Transverse colon (tissue), 4 donors: ENCODE measurements at regions not wholly inside any gene's neighbourhood (a gene's known extent, or its start where the extent isn't known, plus 50 kb on each side); places are given as distances from the start of the nearest gene placed in this dataset.

ENCODE experiments used
- DNase-seq: peaks from one replicate; pipeline ENCODE4 v3.0.0-alpha.2; 2019
- H3K27ac ChIP-seq, 4 donors: fragments of 200-600 bp; sonication (generic); 2 replicates each; pipeline ENCODE4 v1.5.1; 2016 to 2018; ENCODE audit warnings: inconsistent platforms in 4 of 4
- H3K27me3 ChIP-seq: fragments of 200-600 bp; sonication (generic); 2 replicates; pipeline ENCODE4 v1.5.1; 2017; ENCODE audit warnings: inconsistent platforms
- H3K36me3 ChIP-seq, 4 donors: fragments of 200-600 bp; sonication (generic); 2 replicates each; pipeline ENCODE4 v1.5.1; 2017 to 2019; ENCODE audit warnings: inconsistent platforms in 4 of 4
- H3K4me1 ChIP-seq, 4 donors: fragments of 200-600 bp; sonication (generic); 2 replicates each; pipeline ENCODE4 v1.5.1; 2017 to 2020; ENCODE audit warnings: inconsistent platforms in 4 of 4
- H3K4me3 ChIP-seq, 4 donors: fragments of 200-600 bp; sonication (generic); 1 replicate in 1 of 4; 2 replicates in 3 of 4; pipeline versions ENCODE4 v1.5.1 to v1.6.1; 2017 to 2019; ENCODE audit warnings: inconsistent platforms in 4 of 4
- H3K9me3 ChIP-seq, 2 donors: fragments of 200-600 bp; sonication (generic); 2 replicates each; pipeline ENCODE4 v1.5.1; 2017 to 2019; ENCODE audit warnings: inconsistent platforms in 2 of 2
- EP300 ChIP-seq: sonication (generic); formaldehyde crosslinking; IDR thresholded peaks from one replicate; pipeline ENCODE4 v1.6.1; 2017; ENCODE audit warnings: antibody characterized with exemption, low read depth
- POLR2A ChIP-seq: fragments of 450-650 bp; IDR thresholded peaks from one replicate; pipeline ENCODE4 v1.6.1; 2016; ENCODE audit warnings: antibody characterized with exemption, mild to moderate bottlenecking, moderate library complexity
- POLR2AphosphoS5 ChIP-seq, 3 donors: sonication (generic); formaldehyde crosslinking; IDR thresholded peaks; one replicate each; pipeline ENCODE4 v1.6.1; 2016; ENCODE audit warnings: antibody characterized with exemption in 3 of 3
- WGBS, 2 donors: methylation state at CpG; one replicate each; pipeline ENCODE4 v1.1.5; 2018; ENCODE audit warnings: low coverage in 1 of 2; 5-methylcytosine and 5-hydroxymethylcytosine counted together
- in situ Hi-C, 4 donors: fragments of 200-750 bp; cut with MboI; loops; one replicate each; pipeline versions ENCODE4 v1.15.0 to v1.15.1; 2017; ENCODE audit warnings: low sequenced_read_pairs in 3 of 4, low pct_ligation_motif_present in 1 of 4, low pct_unique_long_range_greater_than_20kb in 1 of 4
- intact Hi-C: fragments of 100-400 bp; cut with DNase I; formaldehyde crosslinking; loops from one replicate; pipeline ENCODE4 v1.15.1; 2023; ENCODE audit warnings: low total_unique reads
- TF ChIP-seq, protein P1 (sequence below), 5 experiments: fragments of 200-600 bp in 3 of 5; fragments of 450-650 bp in 2 of 5; sonication (generic) in 3 of 5; IDR thresholded peaks; 1 replicate in 2 of 5; 2 replicates in 3 of 5; pipeline ENCODE4 v1.5.1; 2016 to 2017; ENCODE audit warnings: antibody characterized with exemption in 5 of 5, inconsistent platforms in 3 of 5, mild to moderate bottlenecking in 2 of 5, moderate library complexity in 1 of 5

DNA sequence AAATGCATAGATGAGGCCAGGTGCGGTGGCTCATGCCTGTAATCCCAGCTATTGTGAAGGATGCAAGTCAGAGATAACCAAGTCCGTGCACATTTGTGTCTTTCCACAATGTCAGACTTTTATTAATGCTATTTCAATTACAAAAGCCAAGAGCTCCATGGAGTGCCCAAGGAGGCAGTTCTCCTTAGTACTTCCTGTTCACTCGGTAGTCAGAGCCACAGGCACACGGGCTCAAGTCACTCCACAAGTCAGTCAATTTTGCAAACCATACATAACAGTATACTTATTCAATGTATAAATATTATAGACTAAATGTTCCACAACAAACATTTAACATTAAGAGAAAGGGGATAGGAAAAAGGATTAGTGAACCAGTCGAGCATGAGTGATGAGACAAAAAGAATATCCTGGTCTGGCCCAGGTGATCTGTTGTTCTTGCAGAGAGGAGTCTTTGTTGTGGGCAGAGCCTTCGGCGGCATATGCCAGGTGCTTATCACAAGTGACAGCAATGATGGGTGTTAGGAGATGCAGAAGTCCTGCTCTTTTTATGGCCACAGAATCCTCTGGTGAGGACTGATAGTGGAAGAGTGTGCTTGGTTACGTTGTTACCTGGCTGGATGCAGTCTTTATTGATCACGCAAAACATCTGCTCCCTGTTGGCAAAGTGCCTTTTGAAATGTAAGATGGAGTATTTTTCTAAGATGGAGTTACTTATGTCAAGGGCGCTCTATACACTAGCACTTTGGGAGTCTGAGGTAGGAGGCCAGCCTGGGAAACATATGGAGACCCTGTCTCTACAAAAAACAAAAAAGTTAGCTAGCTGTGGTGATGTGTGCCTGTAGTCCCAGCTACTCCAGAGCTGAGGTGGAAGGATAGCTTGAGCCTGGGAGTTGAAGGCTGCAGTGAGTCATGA is 167.0 kb upstream of the FBXL17 start:
- no peak overlapping the region for H3K4me3 ChIP-seq
- intact Hi-C loops (no loop called here), in situ Hi-C loops (no loop called here)
- H3K36me3 ChIP-seq, result no peaks in the 10 kb centered on the region
- no peaks in the 10 kb centered on the region for H3K9me3 ChIP-seq
- DNase-seq, result no peak
- H3K27ac ChIP-seq, result no peak overlapping the region
- H3K27me3 ChIP-seq, result no peaks in the 10 kb centered on the region
- no peaks in the 10 kb centered on the region for H3K4me1 ChIP-seq
- no peak for TF ChIP-seq EP300
- no peak for TF ChIP-seq POLR2AphosphoS5 (IDR thresholded peaks at IDR 0.05)
- TF ChIP-seq, protein P1, sequence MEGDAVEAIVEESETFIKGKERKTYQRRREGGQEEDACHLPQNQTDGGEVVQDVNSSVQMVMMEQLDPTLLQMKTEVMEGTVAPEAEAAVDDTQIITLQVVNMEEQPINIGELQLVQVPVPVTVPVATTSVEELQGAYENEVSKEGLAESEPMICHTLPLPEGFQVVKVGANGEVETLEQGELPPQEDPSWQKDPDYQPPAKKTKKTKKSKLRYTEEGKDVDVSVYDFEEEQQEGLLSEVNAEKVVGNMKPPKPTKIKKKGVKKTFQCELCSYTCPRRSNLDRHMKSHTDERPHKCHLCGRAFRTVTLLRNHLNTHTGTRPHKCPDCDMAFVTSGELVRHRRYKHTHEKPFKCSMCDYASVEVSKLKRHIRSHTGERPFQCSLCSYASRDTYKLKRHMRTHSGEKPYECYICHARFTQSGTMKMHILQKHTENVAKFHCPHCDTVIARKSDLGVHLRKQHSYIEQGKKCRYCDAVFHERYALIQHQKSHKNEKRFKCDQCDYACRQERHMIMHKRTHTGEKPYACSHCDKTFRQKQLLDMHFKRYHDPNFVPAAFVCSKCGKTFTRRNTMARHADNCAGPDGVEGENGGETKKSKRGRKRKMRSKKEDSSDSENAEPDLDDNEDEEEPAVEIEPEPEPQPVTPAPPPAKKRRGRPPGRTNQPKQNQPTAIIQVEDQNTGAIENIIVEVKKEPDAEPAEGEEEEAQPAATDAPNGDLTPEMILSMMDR (IDR thresholded peaks at IDR 0.05), result no peak
- TF ChIP-seq POLR2A, result no peak
- 69% methylated on average over 5 to 10 of the region's 10 CpGs for WGBS, 2 donors

DNA sequence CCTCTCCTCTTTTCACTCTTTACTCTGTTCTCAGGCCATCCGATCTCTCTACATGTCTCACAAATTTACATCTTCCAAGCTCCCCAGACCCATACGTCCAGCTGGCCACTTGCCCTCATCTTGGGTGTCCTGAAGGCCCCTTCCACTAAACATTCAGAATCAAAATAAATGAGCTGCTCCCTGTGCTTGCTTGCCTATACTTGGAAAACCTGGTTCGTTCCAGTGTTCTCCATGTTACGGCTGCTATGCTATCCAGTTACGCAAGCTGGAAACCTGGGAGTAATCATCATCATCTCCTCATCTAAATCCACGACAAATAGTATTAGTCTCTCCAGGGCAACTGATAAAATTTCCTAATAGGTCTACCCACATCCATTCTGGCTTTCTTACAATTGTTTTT is 165.0 kb upstream of the FBXL17 start:
- TF ChIP-seq POLR2AphosphoS5 (IDR thresholded peaks at IDR 0.05) (no peak), EP300 (no peak), POLR2A (no peak)
- TF ChIP-seq, protein P1 (IDR thresholded peaks at IDR 0.05), result no peak
- H3K4me1 ChIP-seq, result no peaks in the 10 kb centered on the region
- intact Hi-C loops, result no loop called here
- H3K36me3 ChIP-seq, result no peaks in the 10 kb centered on the region
- no peak overlapping the region for H3K27ac ChIP-seq
- DNase-seq, result no peak
- no peaks in the 10 kb centered on the region for H3K27me3 ChIP-seq
- WGBS, 2 donors, result 74 to 83% methylated on average over 2 to 6 of the region's 6 CpGs
- H3K9me3 ChIP-seq, result no peaks in the 10 kb centered on the region
- in situ Hi-C loops, result no loop called here
- no peak overlapping the region for H3K4me3 ChIP-seq

DNA sequence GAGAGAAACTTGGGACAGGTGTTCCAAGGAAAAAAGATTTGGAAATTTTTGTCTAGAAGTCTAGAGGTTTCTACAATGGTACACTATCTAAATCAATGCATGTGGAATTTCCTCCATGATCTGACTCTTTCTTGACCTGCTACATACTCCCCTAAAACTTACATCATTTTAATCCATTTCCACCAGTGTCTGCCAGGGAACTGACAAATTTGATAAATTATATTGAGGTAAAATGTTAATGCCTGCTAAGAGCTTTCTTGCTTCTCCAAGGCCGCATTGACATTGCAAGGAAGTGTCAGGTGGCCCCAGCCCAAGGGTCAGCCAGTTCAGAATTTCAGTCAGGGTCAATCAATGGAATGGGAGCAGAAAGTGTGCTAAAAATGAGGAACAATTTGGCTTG is 163.4 kb upstream of the FBXL17 start:
- H3K9me3 ChIP-seq, result no peaks in the 10 kb centered on the region
- no peaks in the 10 kb centered on the region for H3K36me3 ChIP-seq
- no peak overlapping the region for H3K4me3 ChIP-seq
- H3K27ac ChIP-seq, result no peak overlapping the region
- no peak for DNase-seq
- intact Hi-C loops (no loop called here), in situ Hi-C loops (no loop called here)
- no peaks in the 10 kb centered on the region for H3K4me1 ChIP-seq
- H3K27me3 ChIP-seq, result no peaks in the 10 kb centered on the region
- TF ChIP-seq POLR2A (no peak), EP300 (no peak), POLR2AphosphoS5 (IDR thresholded peaks at IDR 0.05) (no peak)
- TF ChIP-seq, protein P1 (IDR thresholded peaks at IDR 0.05), result no peak
- WGBS, 2 donors, result 29 to 43% methylated on average over 1 of the region's 1 CpG

DNA sequence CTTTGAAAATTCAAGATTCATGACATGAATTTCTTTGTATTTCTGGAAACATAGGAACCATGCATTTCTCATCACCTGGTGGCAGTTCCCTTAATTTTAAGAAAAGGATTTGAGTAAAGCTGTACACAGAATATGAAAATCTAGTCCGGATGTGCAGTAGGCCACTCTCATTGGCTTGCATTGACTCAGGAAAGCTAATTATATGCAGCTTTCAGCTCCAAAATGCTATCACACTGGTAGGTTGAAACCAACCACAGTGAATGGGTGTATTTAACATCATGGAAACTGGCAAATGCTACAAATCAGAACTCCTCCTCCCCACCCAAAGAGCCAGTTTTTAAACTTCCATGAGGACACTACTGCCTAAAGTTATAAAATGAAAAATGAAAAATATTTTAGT is 161.6 kb upstream of the FBXL17 start:
- no peak for TF ChIP-seq POLR2AphosphoS5 (IDR thresholded peaks at IDR 0.05)
- no peak for TF ChIP-seq EP300
- TF ChIP-seq, protein P1 (IDR thresholded peaks at IDR 0.05), result no peak
- TF ChIP-seq POLR2A, result no peak
- no peak overlapping the region for H3K27ac ChIP-seq
- H3K4me1 ChIP-seq, result no peaks in the 10 kb centered on the region
- 68 to 83% methylated on average over 1 of the region's 1 CpG for WGBS, 2 donors
- no peaks in the 10 kb centered on the region for H3K36me3 ChIP-seq
- intact Hi-C loops, result no loop called here
- H3K4me3 ChIP-seq, result no peak overlapping the region
- H3K27me3 ChIP-seq, result no peaks in the 10 kb centered on the region
- no peaks in the 10 kb centered on the region for H3K9me3 ChIP-seq
- in situ Hi-C loops, result no loop called here
- no peak for DNase-seq
